ENCODE measurements at regions not wholly inside any gene's neighbourhood (a gene's known extent, or its start where the extent isn't known, plus 50 kb on each side); places are given as distances from the start of the nearest gene placed in this dataset.

DNA sequence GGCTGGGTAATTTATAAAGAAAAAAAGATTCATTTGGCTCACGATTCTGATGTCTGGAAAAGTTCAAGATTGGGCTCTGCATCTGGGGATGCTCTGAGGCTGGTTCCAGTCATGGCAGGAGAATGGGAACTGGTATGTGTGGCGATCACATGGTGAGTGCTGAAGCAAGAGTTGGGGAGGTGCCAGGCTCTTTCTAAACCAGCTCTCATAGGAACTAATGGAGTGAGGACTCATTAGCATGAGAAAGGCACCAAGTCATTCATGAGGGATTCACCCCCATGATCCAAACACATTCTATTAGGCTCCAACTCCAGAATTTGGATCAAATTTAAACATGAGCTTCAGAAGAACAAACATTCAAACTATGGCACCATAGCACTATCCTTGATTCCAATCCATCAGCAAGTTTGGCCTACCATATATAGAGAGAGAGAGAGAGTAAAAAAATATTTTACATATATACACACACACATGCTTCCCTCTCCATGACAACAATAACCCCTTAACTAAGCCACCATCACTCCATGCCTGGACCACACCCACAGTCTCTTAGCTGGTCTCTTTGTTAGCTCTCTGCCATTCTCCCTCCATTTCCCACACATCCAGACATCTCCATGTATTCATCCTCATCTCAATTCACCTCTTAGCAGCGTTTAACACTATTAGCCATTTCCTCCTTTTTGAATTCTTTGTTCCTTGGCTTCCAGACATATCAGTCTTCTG, 57.9 kb downstream of the NPY start:
- TF ChIP-seq, protein P1, sequence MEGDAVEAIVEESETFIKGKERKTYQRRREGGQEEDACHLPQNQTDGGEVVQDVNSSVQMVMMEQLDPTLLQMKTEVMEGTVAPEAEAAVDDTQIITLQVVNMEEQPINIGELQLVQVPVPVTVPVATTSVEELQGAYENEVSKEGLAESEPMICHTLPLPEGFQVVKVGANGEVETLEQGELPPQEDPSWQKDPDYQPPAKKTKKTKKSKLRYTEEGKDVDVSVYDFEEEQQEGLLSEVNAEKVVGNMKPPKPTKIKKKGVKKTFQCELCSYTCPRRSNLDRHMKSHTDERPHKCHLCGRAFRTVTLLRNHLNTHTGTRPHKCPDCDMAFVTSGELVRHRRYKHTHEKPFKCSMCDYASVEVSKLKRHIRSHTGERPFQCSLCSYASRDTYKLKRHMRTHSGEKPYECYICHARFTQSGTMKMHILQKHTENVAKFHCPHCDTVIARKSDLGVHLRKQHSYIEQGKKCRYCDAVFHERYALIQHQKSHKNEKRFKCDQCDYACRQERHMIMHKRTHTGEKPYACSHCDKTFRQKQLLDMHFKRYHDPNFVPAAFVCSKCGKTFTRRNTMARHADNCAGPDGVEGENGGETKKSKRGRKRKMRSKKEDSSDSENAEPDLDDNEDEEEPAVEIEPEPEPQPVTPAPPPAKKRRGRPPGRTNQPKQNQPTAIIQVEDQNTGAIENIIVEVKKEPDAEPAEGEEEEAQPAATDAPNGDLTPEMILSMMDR (conservative IDR thresholded peaks at IDR 0.05; ENCODE audit: low read depth, low read length) = no peak
- no peak overlapping the region for H3K4me3 ChIP-seq (ENCODE audit: low read length)

DNA sequence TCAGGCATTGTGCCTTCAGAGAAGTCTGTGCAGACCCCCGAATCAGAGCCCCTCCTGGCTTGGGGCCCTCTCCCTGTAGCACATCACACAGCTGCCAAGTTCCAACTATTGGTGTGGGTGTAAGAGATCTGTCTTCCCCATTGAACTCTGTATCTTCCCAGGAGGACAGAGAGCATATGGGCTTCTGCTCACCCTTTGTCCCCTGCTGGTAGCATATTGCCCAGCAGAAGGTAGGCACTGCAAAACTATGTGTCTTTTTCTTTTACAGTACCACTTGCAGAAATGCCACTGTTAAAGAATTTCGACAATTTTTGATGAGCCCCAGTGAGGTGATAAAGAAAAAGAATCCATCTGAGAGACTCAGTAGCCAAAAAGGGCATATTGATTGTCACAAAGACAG, 59.6 kb downstream of the NPY start:
- TF ChIP-seq, protein P1 (conservative IDR thresholded peaks at IDR 0.05; ENCODE audit: low read depth, low read length) = no peak
- H3K4me3 ChIP-seq (ENCODE audit: low read length) = no peak overlapping the region
- DNase-seq (ENCODE audit: low read depth) = no peak

More for the DNA sequence above, 57.9 kb downstream of the NPY start:
- no peak for DNase-seq (ENCODE audit: low read depth)

DNA sequence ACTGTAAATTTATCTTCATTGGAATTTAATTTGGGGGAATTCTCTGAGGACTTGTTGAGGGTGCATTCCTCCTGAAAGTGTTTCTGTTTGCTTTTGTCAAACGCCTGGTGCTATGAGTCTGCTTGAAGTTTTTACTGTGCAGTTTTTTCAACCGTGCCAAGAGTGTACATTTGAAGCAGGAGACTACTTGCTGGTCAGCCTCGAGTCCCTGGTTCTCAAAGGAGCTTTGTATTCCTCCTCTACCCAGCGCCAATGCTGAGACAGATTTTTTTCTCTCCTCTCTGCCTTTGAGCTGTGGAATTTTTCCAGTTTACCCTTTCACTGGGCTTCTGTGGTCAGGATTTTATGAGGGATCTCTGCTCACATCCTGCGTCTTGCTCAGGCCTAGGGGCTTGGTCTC, 62.1 kb downstream of the NPY start:
- no peak overlapping the region for H3K4me3 ChIP-seq (ENCODE audit: low read length)
- TF ChIP-seq, protein P1 (conservative IDR thresholded peaks at IDR 0.05; ENCODE audit: low read depth, low read length) = no peak
- no peak for DNase-seq (ENCODE audit: low read depth)

DNA sequence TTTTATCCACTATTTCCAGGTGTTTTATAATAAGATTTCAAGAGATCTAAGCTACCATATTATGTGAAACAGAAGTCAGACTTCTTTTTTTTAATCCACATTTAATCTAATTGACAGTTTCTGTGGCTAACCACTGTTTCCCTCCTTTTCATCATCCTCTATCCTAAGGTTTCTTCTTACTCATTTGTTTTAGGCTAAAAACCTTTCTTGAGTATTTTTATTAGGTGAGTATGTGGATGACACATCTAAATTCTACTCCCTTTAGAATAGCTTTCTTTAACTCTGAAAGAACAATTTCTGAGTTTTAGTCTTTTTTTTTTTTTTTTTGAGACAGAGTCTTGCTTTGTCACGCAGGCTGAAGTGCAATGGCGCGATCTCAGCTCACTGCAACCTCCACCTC, 62.7 kb downstream of the NPY start:
- no peak overlapping the region for H3K4me3 ChIP-seq (ENCODE audit: low read length)
- DNase-seq (ENCODE audit: low read depth) = no peak
- TF ChIP-seq, protein P1 (conservative IDR thresholded peaks at IDR 0.05; ENCODE audit: low read depth, low read length) = no peak

DNA sequence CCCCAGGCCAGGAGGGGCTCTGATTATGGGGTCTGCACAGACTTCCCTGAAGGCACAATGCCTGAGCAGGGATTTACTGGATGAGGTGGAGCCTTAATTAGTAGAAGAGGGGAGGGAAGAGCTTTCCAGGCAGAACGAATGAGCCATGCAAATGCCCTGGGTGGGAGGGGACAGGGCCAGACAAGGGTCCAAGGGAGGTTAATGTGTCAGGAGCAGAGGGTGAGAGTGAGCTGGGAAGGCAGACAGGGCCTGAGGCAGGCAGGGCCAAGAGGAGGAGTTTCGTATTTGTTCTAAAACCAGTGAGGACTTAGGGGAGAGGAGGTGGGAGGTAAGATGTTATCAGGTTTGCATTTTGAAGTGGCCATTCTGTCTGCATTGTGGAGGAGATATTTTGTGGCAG, 65.3 kb downstream of the NPY start:
- TF ChIP-seq, protein P1 (conservative IDR thresholded peaks at IDR 0.05; ENCODE audit: low read depth, low read length) = no peak
- no peak for DNase-seq (ENCODE audit: low read depth)
- no peak overlapping the region for H3K4me3 ChIP-seq (ENCODE audit: low read length)

DNA sequence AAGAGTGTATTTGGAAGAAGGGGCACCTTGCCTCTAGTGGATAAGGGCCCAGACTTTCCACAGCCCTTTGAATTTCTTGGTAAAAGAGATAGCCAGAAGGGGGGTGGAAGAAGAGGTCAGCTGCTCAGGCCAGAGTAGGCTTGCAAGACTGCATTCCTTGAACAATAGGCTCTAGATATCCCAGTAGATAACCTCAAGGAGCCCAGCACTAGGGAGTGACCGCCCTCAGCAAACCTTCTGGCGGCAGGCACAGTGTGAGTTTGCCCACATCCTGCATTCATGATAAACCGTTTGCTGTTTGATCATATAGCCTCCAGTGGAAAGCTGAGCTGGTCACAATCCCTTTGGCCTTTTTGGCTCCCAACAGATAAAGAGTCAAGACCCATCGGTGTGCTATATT, 70.5 kb downstream of the NPY start:
- no peak for DNase-seq (ENCODE audit: low read depth)
- TF ChIP-seq, protein P1 (conservative IDR thresholded peaks at IDR 0.05; ENCODE audit: low read depth, low read length) = no peak

DNA sequence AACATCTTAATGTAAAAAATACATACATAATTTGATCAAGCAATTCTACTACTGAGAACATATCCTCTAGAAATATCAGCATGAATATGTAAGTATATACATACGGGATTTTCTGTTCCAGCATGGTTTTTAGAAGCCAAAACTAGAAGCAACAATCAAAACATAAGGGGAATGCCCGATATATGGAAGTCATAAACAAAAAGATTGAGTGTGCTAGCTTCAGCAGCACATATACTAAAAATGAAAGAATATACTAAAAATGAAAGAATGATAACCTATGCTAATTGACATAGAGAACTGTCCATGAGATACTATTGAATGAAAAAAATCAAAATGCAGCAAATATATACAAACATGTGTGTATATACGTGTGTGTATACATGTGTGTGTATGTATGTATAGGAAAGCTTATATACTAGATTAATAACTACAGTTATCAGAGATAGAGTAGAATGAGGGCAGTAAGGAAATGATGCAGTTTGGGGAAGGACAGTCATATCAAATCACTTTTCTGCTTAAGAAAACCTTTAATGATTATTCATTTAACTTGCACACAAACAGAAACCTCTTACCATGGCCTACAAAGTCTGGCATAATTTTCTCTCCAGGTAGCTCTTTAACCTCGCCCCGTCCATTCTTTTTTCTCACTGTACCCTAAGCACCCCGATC, 72.9 kb downstream of the NPY start:
- DNase-seq (ENCODE audit: low read depth) = no peak
- H3K4me3 ChIP-seq (ENCODE audit: low read length) = no peak overlapping the region
- TF ChIP-seq, protein P1 (conservative IDR thresholded peaks at IDR 0.05; ENCODE audit: low read depth, low read length) = no peak

More for the DNA sequence above, 70.5 kb downstream of the NPY start:
- H3K4me3 ChIP-seq (ENCODE audit: low read length) = no peak overlapping the region

All from retinal pigment epithelial cell (primary cell).